Keratinocyte (primary cell): ENCODE measurements at regions not wholly inside any gene's neighbourhood (a gene's known extent, or its start where the extent isn't known, plus 50 kb on each side); places are given as distances from the start of the nearest gene placed in this dataset.

Experiments
- CTCF ChIP-seq, 3 experiments: IDR thresholded peaks in 1 of 3; conservative IDR thresholded peaks in 1 of 3; optimal IDR thresholded peaks in 1 of 3; 2 replicates in 2 of 3; 3 replicates in 1 of 3; pipeline versions ENCODE3 to v1.5.1; 2011; ENCODE audit warnings: low read length in 3 of 3, mild to moderate bottlenecking in 3 of 3, moderate library complexity in 2 of 3, control low read depth in 1 of 3, inconsistent platforms in 1 of 3; ENCODE audit not compliant: insufficient read depth in 2 of 3; ENCODE audit errors: extremely low read depth in 1 of 3
- EZH2 ChIP-seq: IDR thresholded peaks from one replicate; pipeline ENCODE4 v1.6.1; 2012; ENCODE audit warnings: inconsistent platforms, mild to moderate bottlenecking, low read length, moderate library complexity

GRCh38 chr13:104645786-104646185, 1579.6 kb upstream of the SLC10A2 start:
- TF ChIP-seq CTCF (optimal IDR thresholded peaks at IDR 0.05 in 1 of 3, IDR thresholded peaks at IDR 0.05 in 1 of 3, conservative IDR thresholded peaks at IDR 0.05 in 1 of 3; ENCODE audit: extremely low read depth in 1 of 3, insufficient read depth in 2 of 3, low read length in 3 of 3) (no peak), EZH2 (no peak)
